HTR-8/SVneo (cell line): ENCODE measurements at regions not wholly inside any gene's neighbourhood (a gene's known extent, or its start where the extent isn't known, plus 50 kb on each side); places are given as distances from the start of the nearest gene placed in this dataset.
"Not testable (repeated sequence)": the region's sequence is repeated elsewhere in the genome, so short reads cannot be mapped to it uniquely, and the experiment has no call there.

Source experiments
- DNase-seq: peaks from one replicate; pipeline ENCODE4 v3.0.0; 2011; ENCODE audit warnings: low spot score, mixed read lengths; ENCODE audit not compliant: insufficient read length
- FAIRE-seq: peaks from 2 replicates; lab custom pipeline; 2011; peaks lifted over from hg19 to GRCh38; lab: Jason Lieb, UNC

GRCh38 chr3:194904999-194905398, 219.3 kb downstream of the FAM43A start:
- not testable (repeated sequence) for DNase-seq, FAIRE-seq

- no peak for DNase-seq
- FAIRE-seq, result no peak
Measured at GRCh38 chr3:194905696-194906095, 220.0 kb downstream of the FAM43A start.

GRCh38 chr3:194906229-194906629, 220.5 kb downstream of the FAM43A start:
- FAIRE-seq, result no peak

GRCh38 chr3:194906970-194907629, 221.4 kb downstream of the FAM43A start:
- FAIRE-seq, result no peak
- DNase-seq, result no peak

More at GRCh38 chr3:194906229-194906629, 220.5 kb downstream of the FAM43A start:
- no peak for DNase-seq

- FAIRE-seq, result no peak
Measured at GRCh38 chr3:194907811-194908210, 222.1 kb downstream of the FAM43A start.

GRCh38 chr3:194908496-194908895, 222.8 kb downstream of the FAM43A start:
- FAIRE-seq (no peak), DNase-seq (no peak)

More at GRCh38 chr3:194907811-194908210, 222.1 kb downstream of the FAM43A start:
- DNase-seq, result no peak

- DNase-seq (no peak), FAIRE-seq (no peak)
Measured at GRCh38 chr3:194908972-194909371, 223.3 kb downstream of the FAM43A start.

GRCh38 chr3:194910414-194910984, 224.8 kb downstream of the FAM43A start:
- DNase-seq, result no peak
- FAIRE-seq, result no peak

- DNase-seq, result no peak
- no peak for FAIRE-seq
Measured at GRCh38 chr3:194913316-194913715, 227.6 kb downstream of the FAM43A start.

- DNase-seq, FAIRE-seq: not testable (repeated sequence)
Measured at GRCh38 chr3:194924889-194925288, 239.2 kb downstream of the FAM43A start.

- FAIRE-seq (no peak), DNase-seq (no peak)
Measured at GRCh38 chr3:194925614-194926013, 239.9 kb downstream of the FAM43A start.

- no peak for FAIRE-seq
- DNase-seq, result peak; percentile 37
Measured at GRCh38 chr3:194928227-194928626, 242.5 kb downstream of the FAM43A start.

GRCh38 chr3:194928831-194929577, 243.3 kb downstream of the FAM43A start:
- DNase-seq, result no peak
- no peak for FAIRE-seq

- DNase-seq, result no peak
- FAIRE-seq, result no peak
Measured at GRCh38 chr3:194929578-194929960, 243.9 kb downstream of the FAM43A start.

- FAIRE-seq, result peak; percentile 46
- peak; percentile 78 for DNase-seq
Measured at GRCh38 chr3:194930377-194931204, 244.9 kb downstream of the FAM43A start.

GRCh38 chr3:194931347-194931746, 245.7 kb downstream of the FAM43A start:
- FAIRE-seq (peak; percentile 48), DNase-seq (no peak)

GRCh38 chr3:194931865-194932264, 246.2 kb downstream of the FAM43A start:
- FAIRE-seq, result no peak
- DNase-seq, result no peak

GRCh38 chr3:194933465-194933864, 247.8 kb downstream of the FAM43A start:
- no peak for DNase-seq
- FAIRE-seq, result no peak

- FAIRE-seq, result no peak
- no peak for DNase-seq
Measured at GRCh38 chr3:194935061-194935460, 249.4 kb downstream of the FAM43A start.
